Skeletal muscle satellite cell (primary cell): ENCODE measurements at regions not wholly inside any gene's neighbourhood (a gene's known extent, or its start where the extent isn't known, plus 50 kb on each side); places are given as distances from the start of the nearest gene placed in this dataset.

ENCODE experiments used
- H3K27me3 ChIP-seq: 2 replicates; pipeline ENCODE4 v1.7.0; 2013; ENCODE audit warnings: low read length; ENCODE audit not compliant: control insufficient read depth, insufficient read depth
- H3K36me3 ChIP-seq: 2 replicates; pipeline ENCODE4 v1.7.0; 2013; ENCODE audit warnings: mild to moderate bottlenecking, control low read depth, low read length; ENCODE audit not compliant: insufficient read depth
- H3K4me1 ChIP-seq: 2 replicates; pipeline ENCODE4 v1.7.0; 2013; ENCODE audit warnings: low read length; ENCODE audit not compliant: control insufficient read depth, insufficient read depth
- H3K4me2 ChIP-seq: 2 replicates; pipeline ENCODE4 v1.7.0; 2013; ENCODE audit warnings: mild to moderate bottlenecking, low read length
- H3K4me3 ChIP-seq: 2 replicates; pipeline ENCODE4 v1.7.0; 2013; ENCODE audit warnings: low read length
- H3K9ac ChIP-seq: 2 replicates; pipeline ENCODE4 v1.7.0; 2013; ENCODE audit warnings: mild to moderate bottlenecking, low read depth, low read length, moderate library complexity
- H3K9me3 ChIP-seq: replicated peaks from 2 replicates; pipeline ENCODE4 v1.7.0; 2013; ENCODE audit warnings: mild to moderate bottlenecking, control low read depth, low read length

DNA sequence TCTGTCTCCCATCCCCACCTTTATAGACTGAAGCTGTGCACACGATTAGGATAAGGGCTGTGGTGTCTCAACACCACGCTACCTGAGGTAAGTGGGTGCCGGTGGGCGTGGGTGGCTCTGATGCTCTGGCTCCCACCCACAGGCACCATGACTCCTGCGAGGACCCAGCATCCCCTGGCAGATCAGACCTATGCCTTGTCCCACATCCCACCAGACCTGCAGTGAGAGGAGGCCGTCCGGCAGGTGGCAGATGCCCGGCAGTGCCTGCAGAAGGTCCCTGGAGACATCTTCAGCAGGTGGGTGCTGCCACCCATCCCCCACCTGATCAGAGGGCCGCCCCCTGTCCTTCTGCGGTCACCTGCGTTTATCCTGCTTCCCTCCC, 104.4 kb upstream of the PRB2 start:
- no peaks in the 10 kb centered on the region for H3K4me1 ChIP-seq
- no peaks in the 10 kb centered on the region for H3K36me3 ChIP-seq
- H3K4me3 ChIP-seq = no peak overlapping the region
- no peaks in the 10 kb centered on the region for H3K27me3 ChIP-seq
- no peak overlapping the region for H3K4me2 ChIP-seq
- H3K9me3 ChIP-seq = no peaks in the 10 kb centered on the region
- no peak overlapping the region for H3K9ac ChIP-seq

DNA sequence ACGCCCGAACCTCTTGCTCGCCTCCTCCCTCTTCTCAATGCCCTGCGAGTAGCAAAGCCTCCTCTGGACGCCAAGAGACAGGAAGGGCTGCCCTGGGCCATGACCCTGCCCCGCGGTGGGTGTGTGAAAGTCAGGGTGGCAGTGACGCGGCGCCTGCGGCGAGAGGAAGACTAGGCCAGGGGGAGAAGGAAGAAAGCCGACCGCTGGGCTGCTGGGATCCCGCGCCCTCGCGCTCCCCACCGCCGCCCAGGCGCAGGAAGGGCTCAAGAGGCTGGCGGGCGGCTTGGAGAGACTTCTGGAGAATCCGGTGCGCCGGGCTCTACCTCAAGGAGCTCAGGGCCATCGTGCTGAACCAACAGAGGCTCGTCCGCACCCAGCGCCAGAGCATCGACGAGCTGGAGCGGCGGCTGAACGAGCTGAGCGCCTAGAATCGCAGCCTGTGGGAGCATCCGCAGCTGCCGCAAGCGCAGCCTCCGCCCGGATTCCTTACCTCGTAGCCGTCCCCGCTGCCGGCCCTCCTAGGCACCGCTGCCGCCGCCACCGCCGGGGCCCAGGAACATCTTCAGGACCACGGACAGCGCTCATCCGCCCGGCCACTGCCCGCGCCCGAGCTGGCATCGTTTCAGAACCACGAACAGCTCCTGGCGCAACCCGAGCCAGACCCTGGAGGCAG, 105.0 kb upstream of the PRB2 start:
- Histone ChIP-seq H3K36me3 (no peaks in the 10 kb centered on the region), H3K4me2 (peak overlapping the region; percentile 23), H3K9me3 (no peaks in the 10 kb centered on the region), H3K9ac (no peak overlapping the region), H3K27me3 (no peaks in the 10 kb centered on the region), H3K4me3 (no peak overlapping the region), H3K4me1 (no peaks in the 10 kb centered on the region)

DNA sequence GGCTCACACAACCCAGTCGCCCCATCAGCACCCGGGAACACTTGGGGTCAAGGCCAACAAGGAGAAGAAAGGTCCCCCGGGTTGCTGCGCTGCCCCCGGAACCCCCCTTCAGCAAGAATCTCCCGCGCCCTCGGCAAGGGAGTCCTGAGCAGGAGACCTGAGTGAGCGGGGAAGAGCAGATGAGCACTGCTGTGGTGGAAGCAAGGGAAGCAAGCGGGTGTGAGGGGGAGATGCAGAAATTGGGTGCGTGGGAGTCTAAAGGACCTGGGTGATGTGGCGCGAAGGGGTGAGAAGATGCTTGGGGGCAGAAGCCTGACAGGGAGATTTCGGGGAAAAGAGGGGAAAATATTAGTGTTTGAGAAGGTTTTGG, 105.5 kb upstream of the PRB2 start:
- H3K9ac ChIP-seq = no peak overlapping the region
- no peaks in the 10 kb centered on the region for H3K9me3 ChIP-seq
- no peak overlapping the region for H3K4me3 ChIP-seq
- H3K36me3 ChIP-seq = no peaks in the 10 kb centered on the region
- no peaks in the 10 kb centered on the region for H3K4me1 ChIP-seq
- peak overlapping the region; percentile 23 for H3K4me2 ChIP-seq
- no peaks in the 10 kb centered on the region for H3K27me3 ChIP-seq

GRCh38 chr12:11508699-11509098, 113.3 kb upstream of the PRB2 start:
- no peak overlapping the region for H3K4me2 ChIP-seq
- no peak overlapping the region for H3K4me3 ChIP-seq
- H3K27me3 ChIP-seq = peaks cover 8% of the 10 kb centered on the region
- H3K36me3 ChIP-seq = no peaks in the 10 kb centered on the region
- H3K9ac ChIP-seq = no peak overlapping the region
- H3K4me1 ChIP-seq = no peaks in the 10 kb centered on the region
- no peaks in the 10 kb centered on the region for H3K9me3 ChIP-seq

DNA sequence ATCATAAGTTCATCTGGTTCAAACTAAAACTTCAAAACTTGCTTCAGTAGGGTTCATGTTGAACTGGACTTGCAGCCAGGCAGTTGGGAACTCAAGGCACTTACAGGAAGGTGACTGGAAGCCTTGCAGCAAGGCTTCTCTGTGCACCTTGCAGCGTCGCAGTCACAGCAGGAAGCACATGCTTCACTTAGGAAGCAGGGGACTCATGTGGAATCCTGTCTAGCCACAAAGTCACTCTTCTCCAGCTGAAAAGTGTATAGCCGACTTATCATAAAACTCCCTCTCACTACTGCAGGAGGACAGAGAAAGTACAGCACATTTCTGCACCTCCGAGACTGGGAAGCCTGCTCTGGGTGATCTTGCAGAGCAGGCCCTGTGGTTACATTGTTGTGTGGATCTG, 114.0 kb upstream of the PRB2 start:
- Histone ChIP-seq H3K27me3 (peaks cover 8% of the 10 kb centered on the region), H3K4me1 (no peaks in the 10 kb centered on the region), H3K4me2 (no peak overlapping the region), H3K4me3 (no peak overlapping the region), H3K9ac (no peak overlapping the region), H3K9me3 (no peaks in the 10 kb centered on the region), H3K36me3 (no peaks in the 10 kb centered on the region)

GRCh38 chr12:11510671-11511070, 115.3 kb upstream of the PRB2 start:
- H3K4me1 ChIP-seq = no peaks in the 10 kb centered on the region
- no peak overlapping the region for H3K4me2 ChIP-seq
- H3K9ac ChIP-seq = no peak overlapping the region
- no peaks in the 10 kb centered on the region for H3K9me3 ChIP-seq
- H3K4me3 ChIP-seq = no peak overlapping the region
- H3K36me3 ChIP-seq = no peaks in the 10 kb centered on the region
- H3K27me3 ChIP-seq = peaks cover 8% of the 10 kb centered on the region

GRCh38 chr12:11513288-11513687, 117.9 kb upstream of the PRB2 start:
- no peak overlapping the region for H3K4me3 ChIP-seq

DNA sequence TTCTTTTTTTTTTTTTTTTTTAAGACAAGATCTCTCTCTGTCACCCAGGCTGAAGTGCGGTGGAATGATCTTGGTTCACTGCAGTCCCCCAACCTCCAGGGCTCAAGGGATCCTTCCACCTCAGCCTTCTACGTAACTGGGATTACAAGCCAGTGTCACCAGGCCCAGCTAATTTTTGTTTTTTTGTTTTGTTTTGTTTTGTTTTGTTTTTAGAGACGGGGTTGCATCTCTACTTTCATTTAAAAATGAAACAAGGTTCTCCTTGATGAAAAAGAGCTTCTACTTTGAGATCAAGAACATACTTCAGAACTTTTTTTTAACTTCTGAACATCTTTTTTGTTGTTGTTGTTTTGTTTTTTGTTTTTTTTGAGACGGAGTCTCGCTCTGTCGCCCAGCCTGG, 121.7 kb upstream of the PRB2 start:
- Histone ChIP-seq H3K9me3 (no peaks in the 10 kb centered on the region), H3K4me3 (no peak overlapping the region), H3K4me1 (no peaks in the 10 kb centered on the region), H3K27me3 (no peaks in the 10 kb centered on the region), H3K36me3 (no peaks in the 10 kb centered on the region), H3K4me2 (no peak overlapping the region), H3K9ac (no peak overlapping the region)

More at GRCh38 chr12:11513288-11513687, 117.9 kb upstream of the PRB2 start:
- Histone ChIP-seq H3K4me1 (no peaks in the 10 kb centered on the region), H3K27me3 (peaks cover 5% of the 10 kb centered on the region), H3K36me3 (no peaks in the 10 kb centered on the region), H3K9me3 (no peaks in the 10 kb centered on the region), H3K4me2 (no peak overlapping the region), H3K9ac (no peak overlapping the region)

DNA sequence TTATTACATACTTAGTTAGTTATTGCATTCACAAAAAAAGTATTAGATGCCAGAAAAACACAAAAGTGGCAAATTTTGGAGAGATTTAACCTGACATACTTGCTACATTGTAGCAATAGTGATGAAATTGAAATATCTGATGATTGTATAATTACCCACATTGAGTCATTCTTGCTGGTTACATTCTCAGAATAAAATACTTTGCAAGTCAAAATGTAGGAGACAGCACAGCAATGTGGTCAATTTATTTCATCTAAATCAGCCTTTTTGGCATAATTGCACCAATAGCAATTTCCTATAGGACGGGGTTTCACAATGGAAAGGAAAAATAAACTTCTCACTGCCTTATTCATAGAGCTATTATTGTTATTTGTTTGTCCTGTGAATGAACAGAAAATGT, 125.0 kb upstream of the ETV6 start:
- no peaks in the 10 kb centered on the region for H3K9me3 ChIP-seq
- no peak overlapping the region for H3K4me2 ChIP-seq
- no peak overlapping the region for H3K9ac ChIP-seq
- H3K4me3 ChIP-seq = no peak overlapping the region
- no peaks in the 10 kb centered on the region for H3K4me1 ChIP-seq
- H3K36me3 ChIP-seq = no peaks in the 10 kb centered on the region
- no peaks in the 10 kb centered on the region for H3K27me3 ChIP-seq

GRCh38 chr12:11534064-11534463, 115.4 kb upstream of the ETV6 start:
- Histone ChIP-seq H3K9me3 (no peaks in the 10 kb centered on the region), H3K9ac (no peak overlapping the region), H3K4me1 (no peaks in the 10 kb centered on the region), H3K4me3 (no peak overlapping the region), H3K27me3 (peaks cover 4% of the 10 kb centered on the region), H3K36me3 (no peaks in the 10 kb centered on the region), H3K4me2 (no peak overlapping the region)

DNA sequence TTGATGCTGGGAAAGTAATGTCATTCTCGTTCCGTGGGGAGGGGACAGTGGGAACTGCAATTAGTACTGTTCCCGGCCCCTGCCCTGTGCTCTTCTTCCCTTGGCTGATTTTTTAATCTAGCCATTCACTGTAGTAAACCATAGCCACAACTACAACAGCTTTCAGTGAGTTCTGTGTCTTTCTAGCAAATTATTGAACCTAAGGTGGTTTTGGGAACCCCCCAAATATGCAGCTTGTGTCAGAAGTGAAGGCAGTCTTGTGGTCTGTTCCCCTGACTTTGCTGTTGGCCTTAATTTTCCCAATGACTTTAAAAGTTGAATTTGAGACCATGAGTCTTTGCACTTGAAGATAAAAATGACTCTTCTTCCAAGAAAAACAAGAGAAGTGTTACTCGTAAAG, 114.3 kb upstream of the ETV6 start:
- Histone ChIP-seq H3K4me2 (no peak overlapping the region), H3K4me1 (no peaks in the 10 kb centered on the region), H3K36me3 (no peaks in the 10 kb centered on the region), H3K27me3 (peaks cover 4% of the 10 kb centered on the region), H3K9ac (no peak overlapping the region), H3K4me3 (no peak overlapping the region), H3K9me3 (no peaks in the 10 kb centered on the region)

GRCh38 chr12:11539156-11539555, 110.3 kb upstream of the ETV6 start:
- Histone ChIP-seq H3K4me2 (no peak overlapping the region), H3K4me3 (no peak overlapping the region), H3K4me1 (no peaks in the 10 kb centered on the region), H3K9me3 (no peaks in the 10 kb centered on the region), H3K27me3 (no peaks in the 10 kb centered on the region), H3K9ac (no peak overlapping the region), H3K36me3 (no peaks in the 10 kb centered on the region)
